Mucosa of descending colon (tissue), 3 donors: ENCODE measurements at regions not wholly inside any gene's neighbourhood (a gene's known extent, or its start where the extent isn't known, plus 50 kb on each side); places are given as distances from the start of the nearest gene placed in this dataset.

Experiments
- ATAC-seq: fragments of 200-7000 bp; cut with Tn5 transposase; one replicate; pipeline ENCODE4 v1.9.1; 2020; ENCODE audit warnings: mild to moderate bottlenecking, moderate library complexity
- DNase-seq, 3 donors: peaks; one replicate each; pipeline ENCODE4 v3.0.0-alpha.2; 2020
- H3K36me3 ChIP-seq: fragments of 200-600 bp; one replicate; pipeline ENCODE4 v1.8.0; 2021; ENCODE audit warnings: low read depth, mild to moderate bottlenecking
- H3K4me1 ChIP-seq: fragments of 200-600 bp; one replicate; pipeline ENCODE4 v1.8.0; 2021; ENCODE audit warnings: low read depth, mild to moderate bottlenecking
- H3K4me3 ChIP-seq: fragments of 200-600 bp; one replicate; pipeline ENCODE4 v1.8.0; 2021; ENCODE audit warnings: mild to moderate bottlenecking
- H3K9me3 ChIP-seq: fragments of 200-600 bp; one replicate; pipeline ENCODE4 v1.8.0; 2021; ENCODE audit warnings: mild to moderate bottlenecking
- intact Hi-C, 2 donors: fragments of 100-400 bp; cut with DNase I in 1 of 2; cut with micrococcal nuclease in 1 of 2; formaldehyde crosslinking; loops; one replicate each; pipeline versions ENCODE4 v1.11.0 to v1.11.1; 2022; cut with DNase I, micrococcal nuclease
- TF ChIP-seq, protein P1 (sequence below): fragments of 200-600 bp; IDR thresholded peaks from one replicate; pipeline ENCODE4 v1.8.0; 2022; ENCODE audit warnings: antibody characterized with exemption, mild to moderate bottlenecking
- donor health status: DM: no; HTN: no; CAD: no; lungs with moderate emphysema.
- donor health status: DM: no; HTN: no; CAD: no.
- donor health status: DM: no; HTN: yes; CAD: no.

DNA sequence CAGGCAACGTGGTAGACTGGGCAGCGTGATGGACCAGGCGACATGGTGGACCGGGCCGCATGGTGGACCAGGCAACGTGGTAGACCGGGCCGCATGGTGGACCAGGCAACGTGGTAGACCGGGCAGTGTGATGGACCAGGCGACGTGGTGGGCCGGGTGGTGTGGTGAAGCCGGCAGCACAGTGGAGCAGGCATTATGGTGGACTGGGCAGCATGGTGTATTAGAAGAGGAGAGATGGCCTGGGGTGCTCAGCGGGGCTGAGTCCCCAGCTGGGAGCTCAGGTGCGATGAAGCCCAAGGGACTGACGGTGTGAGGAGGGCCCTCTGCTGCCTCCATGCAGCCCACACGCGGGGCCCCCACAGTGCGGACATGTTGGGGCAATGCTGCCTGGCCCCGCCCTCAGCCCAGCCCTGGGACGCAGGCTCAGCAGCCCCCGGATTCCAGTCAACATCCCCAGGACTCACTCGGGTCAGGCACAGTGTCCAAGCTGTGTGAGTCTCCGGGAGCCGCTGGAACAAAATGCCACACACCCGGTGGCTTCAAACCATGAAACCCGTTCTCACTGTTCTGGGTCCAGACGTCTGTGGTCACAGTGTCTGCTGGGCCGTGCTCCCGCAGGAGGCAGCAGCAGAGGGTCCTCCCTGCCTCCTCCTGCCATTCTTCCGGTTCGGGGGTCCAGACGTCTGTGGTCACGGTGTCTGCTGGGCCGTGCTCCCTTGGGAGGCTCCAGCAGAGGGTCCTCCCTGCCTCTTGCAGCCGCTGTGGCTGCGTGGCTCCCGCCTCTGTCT, 1084.9 kb downstream of the BRD1 start:
- no peaks in the 10 kb centered on the region for H3K4me1 ChIP-seq
- no peak for ATAC-seq
- H3K36me3 ChIP-seq = no peaks in the 10 kb centered on the region
- no peaks in the 10 kb centered on the region for H3K9me3 ChIP-seq
- intact Hi-C loops = no loop called here
- peak in 2 of 3 donors; percentile 11 to 29 for DNase-seq
- TF ChIP-seq, protein P1, sequence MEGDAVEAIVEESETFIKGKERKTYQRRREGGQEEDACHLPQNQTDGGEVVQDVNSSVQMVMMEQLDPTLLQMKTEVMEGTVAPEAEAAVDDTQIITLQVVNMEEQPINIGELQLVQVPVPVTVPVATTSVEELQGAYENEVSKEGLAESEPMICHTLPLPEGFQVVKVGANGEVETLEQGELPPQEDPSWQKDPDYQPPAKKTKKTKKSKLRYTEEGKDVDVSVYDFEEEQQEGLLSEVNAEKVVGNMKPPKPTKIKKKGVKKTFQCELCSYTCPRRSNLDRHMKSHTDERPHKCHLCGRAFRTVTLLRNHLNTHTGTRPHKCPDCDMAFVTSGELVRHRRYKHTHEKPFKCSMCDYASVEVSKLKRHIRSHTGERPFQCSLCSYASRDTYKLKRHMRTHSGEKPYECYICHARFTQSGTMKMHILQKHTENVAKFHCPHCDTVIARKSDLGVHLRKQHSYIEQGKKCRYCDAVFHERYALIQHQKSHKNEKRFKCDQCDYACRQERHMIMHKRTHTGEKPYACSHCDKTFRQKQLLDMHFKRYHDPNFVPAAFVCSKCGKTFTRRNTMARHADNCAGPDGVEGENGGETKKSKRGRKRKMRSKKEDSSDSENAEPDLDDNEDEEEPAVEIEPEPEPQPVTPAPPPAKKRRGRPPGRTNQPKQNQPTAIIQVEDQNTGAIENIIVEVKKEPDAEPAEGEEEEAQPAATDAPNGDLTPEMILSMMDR = no peak
- no peak overlapping the region for H3K4me3 ChIP-seq

DNA sequence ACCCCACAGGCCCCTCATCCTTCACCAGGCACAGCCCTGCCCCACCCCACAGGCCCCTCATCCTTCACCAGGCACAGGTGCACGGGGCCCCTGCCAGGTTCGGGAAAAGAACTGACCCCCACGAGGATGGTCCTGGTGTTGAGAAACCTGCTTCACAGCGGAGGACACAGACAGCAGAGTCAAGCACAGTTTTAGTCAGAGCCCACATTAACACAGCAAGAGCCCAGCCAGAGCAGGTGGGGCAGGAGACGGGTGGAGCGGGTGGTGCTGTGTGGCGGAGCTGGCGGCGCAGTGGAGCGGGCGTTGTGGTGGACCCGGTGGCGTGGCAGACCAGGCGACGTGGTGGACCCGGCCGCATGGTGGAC, 1085.5 kb downstream of the BRD1 start:
- Histone ChIP-seq H3K4me3 (no peak overlapping the region), H3K4me1 (no peaks in the 10 kb centered on the region), H3K36me3 (no peaks in the 10 kb centered on the region), H3K9me3 (no peaks in the 10 kb centered on the region)
- DNase-seq (no peak), ATAC-seq (no peak)
- TF ChIP-seq, protein P1 = no peak
- intact Hi-C loops = no loop called here

DNA sequence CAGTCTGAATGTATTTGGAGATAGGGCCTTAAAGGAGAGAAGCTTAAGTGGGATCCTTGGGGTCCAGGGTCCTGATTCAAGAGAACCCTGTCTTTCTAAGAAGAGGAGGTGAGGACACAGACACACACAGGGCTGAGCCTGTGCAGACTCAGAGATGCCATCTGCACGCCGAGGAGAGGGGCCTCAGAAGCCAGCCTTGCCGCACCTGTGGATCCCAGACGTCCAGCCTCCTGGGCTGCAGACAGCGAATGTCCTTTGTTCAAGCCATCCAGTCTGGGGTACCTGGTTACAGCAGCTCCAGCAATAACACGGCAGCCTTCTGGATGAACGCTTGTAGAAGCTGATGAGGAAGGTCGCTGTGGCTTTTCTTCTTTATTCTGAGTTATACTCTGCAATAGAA, 1086.1 kb downstream of the BRD1 start:
- no peak for ATAC-seq
- peak in 1 of 3 donors; percentile 4 for DNase-seq
- TF ChIP-seq, protein P1 = no peak
- Histone ChIP-seq H3K9me3 (no peaks in the 10 kb centered on the region), H3K4me1 (no peaks in the 10 kb centered on the region), H3K36me3 (no peaks in the 10 kb centered on the region), H3K4me3 (no peak overlapping the region)
- intact Hi-C loops = no loop called here

DNA sequence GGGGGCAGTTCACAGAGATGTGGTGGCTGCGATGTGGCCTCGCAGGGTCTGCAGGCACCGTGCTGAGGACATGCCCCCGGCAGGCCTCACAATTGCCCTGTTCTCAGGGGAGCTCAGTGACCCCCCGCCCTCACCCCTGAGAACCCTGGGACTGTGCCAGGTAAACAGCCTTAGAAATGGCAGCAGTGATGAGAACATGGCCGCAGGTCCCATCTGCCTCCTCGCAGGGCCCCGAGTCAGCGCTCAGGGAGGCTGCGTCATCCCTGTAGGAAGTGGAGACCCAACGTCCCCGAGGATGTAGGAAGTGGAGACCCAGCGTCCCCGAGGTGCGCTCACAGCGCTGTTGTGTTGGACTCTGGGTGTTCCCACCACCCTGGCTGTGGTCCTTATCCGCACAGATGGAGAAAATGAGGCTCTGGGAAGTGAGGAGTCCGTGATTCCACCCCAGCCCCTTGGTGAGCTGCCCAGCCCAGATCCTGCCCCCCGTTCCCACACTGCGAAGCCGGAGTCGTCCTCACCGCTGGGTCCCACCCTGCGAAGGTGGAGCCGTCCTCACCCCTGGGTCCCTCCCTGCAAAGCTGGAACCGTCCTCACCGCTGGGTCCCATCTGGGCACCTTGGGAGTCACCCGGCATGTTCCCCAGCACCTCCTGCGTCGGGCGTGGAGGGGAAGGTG, 1086.8 kb downstream of the BRD1 start:
- no peak for ATAC-seq
- Histone ChIP-seq H3K36me3 (no peaks in the 10 kb centered on the region), H3K4me1 (no peaks in the 10 kb centered on the region), H3K4me3 (no peak overlapping the region), H3K9me3 (no peaks in the 10 kb centered on the region)
- intact Hi-C loops = no loop called here
- TF ChIP-seq, protein P1 = no peak
- DNase-seq = peak in 2 of 3 donors; percentile 8 to 35

DNA sequence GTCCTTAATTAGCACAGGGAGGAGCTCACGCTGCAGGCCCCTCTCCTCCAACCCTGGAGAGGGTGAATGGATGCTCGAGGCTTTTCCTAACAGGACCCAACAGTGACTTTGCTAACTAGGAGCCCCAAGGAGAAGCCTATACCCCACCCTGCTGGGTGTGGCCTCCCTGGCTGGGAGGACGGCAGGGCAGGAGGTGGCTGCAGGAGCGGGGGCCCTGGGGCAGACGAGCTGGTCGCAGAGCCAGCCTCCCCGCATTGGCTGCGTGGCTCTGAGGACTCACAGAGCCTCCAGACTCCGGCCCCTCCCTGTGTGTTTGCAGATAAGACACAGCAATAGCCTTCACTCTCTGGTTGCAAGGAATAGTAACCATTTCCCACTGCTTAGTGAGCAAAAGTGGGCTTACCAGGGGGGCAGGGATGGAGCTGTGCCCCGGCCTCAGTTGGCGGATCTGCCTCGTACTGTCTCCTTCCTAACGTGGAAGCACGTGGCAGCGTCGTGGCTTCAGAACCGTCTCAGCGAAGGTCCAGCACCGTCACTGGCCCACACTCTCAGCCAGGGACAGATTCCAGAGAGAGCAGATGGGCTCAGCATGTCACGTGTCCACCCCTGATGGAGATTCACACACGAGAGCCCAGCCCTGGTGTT, 1087.5 kb downstream of the BRD1 start:
- intact Hi-C loops = no loop called here
- peak in 2 of 3 donors; percentile 7 to 43 for DNase-seq
- Histone ChIP-seq H3K4me3 (no peak overlapping the region), H3K4me1 (no peaks in the 10 kb centered on the region), H3K36me3 (no peaks in the 10 kb centered on the region), H3K9me3 (no peaks in the 10 kb centered on the region)
- ATAC-seq = no peak
- TF ChIP-seq, protein P1 = no peak
